ENCODE measurements at regions not wholly inside any gene's neighbourhood (a gene's known extent, or its start where the extent isn't known, plus 50 kb on each side); places are given as distances from the start of the nearest gene placed in this dataset.
A peak's percentile ranks its signal among the peaks of the same experiment; 100 is the strongest.
"Not testable (repeated sequence)": the region's sequence is repeated elsewhere in the genome, so short reads cannot be mapped to it uniquely, and the experiment has no call there.

DNA sequence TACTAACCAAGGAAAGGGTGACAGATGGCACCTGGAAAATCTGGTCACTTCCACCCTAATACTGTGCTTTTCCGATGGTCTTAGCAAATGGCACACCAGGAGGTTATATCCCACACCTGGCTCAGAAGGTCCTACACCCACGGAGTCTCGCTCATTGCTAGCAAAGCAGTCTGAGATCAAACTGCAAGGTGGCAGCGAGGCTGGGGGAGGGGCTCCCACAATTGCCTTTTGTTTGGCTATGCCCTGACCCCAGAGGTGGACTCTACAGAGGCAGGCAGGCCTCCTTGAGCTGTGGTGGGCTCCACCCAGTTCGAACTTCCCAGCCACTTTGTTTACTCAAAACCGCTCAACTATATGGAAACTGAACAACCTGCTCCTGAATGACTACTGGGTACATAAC, 50.3 kb upstream of the UGT2B15 start:
- not testable (repeated sequence) for H3K36me3 ChIP-seq (ENCODE audit: control insufficient read depth, insufficient read depth, low read length); H3K27ac ChIP-seq (ENCODE audit: low read length); H3K9me3 ChIP-seq (ENCODE audit: control insufficient read depth, low read depth, low read length); H3K27me3 ChIP-seq (ENCODE audit: control insufficient read depth, insufficient read depth, low read length); DNase-seq; H3K4me3 ChIP-seq (ENCODE audit: low read length); H3K4me1 ChIP-seq (ENCODE audit: control insufficient read depth, insufficient read depth, low read length)
- no CpG with 5 or more reads among the region's 6 CpGs for WGBS (ENCODE audit: insufficient coverage, low lambda C conversion rate)

GRCh38 chr4:68724426-68724825, 54.0 kb upstream of the UGT2B15 start:
- Histone ChIP-seq H3K27me3 (ENCODE audit: control insufficient read depth, insufficient read depth, low read length) (no peaks in the 10 kb centered on the region), H3K4me3 (ENCODE audit: low read length) (no peak overlapping the region), H3K9me3 (ENCODE audit: control insufficient read depth, low read depth, low read length) (peaks cover 4% of the 10 kb centered on the region), H3K36me3 (ENCODE audit: control insufficient read depth, insufficient read depth, low read length) (no peaks in the 10 kb centered on the region), H3K4me1 (ENCODE audit: control insufficient read depth, insufficient read depth, low read length) (no peaks in the 10 kb centered on the region), H3K27ac (ENCODE audit: low read length) (no peak overlapping the region)
- no peak for DNase-seq
- 86% methylated on average over 1 of the region's 7 CpGs for WGBS (ENCODE audit: insufficient coverage, low lambda C conversion rate)

DNA sequence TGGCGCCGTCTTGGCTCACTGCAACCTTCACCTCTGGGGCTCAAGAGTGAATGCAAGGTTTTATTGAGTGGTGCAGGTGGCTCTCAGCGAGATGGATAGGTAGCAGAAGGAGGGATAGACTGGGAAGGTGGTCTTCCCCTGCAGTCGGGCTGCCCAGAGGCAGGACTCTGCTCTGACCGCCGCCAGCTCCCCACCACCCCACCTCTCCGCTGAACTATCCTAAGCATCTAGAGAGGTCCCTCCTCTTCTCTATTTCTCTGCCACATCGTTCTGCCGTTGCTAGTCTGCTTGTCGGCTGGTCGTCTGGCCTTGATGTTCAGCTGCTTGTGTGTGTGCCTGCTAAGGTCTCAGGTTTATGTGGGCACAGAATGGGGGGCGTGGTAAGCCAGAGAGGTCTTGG, 54.5 kb upstream of the UGT2B15 start:
- H3K9me3 ChIP-seq (ENCODE audit: control insufficient read depth, low read depth, low read length) = peaks cover 4% of the 10 kb centered on the region
- H3K27me3 ChIP-seq (ENCODE audit: control insufficient read depth, insufficient read depth, low read length) = no peaks in the 10 kb centered on the region
- no peak for DNase-seq
- no peak overlapping the region for H3K4me3 ChIP-seq (ENCODE audit: low read length)
- no CpG with 5 or more reads among the region's 12 CpGs for WGBS (ENCODE audit: insufficient coverage, low lambda C conversion rate)
- no peak overlapping the region for H3K27ac ChIP-seq (ENCODE audit: low read length)
- H3K36me3 ChIP-seq (ENCODE audit: control insufficient read depth, insufficient read depth, low read length) = no peaks in the 10 kb centered on the region
- H3K4me1 ChIP-seq (ENCODE audit: control insufficient read depth, insufficient read depth, low read length) = no peaks in the 10 kb centered on the region

DNA sequence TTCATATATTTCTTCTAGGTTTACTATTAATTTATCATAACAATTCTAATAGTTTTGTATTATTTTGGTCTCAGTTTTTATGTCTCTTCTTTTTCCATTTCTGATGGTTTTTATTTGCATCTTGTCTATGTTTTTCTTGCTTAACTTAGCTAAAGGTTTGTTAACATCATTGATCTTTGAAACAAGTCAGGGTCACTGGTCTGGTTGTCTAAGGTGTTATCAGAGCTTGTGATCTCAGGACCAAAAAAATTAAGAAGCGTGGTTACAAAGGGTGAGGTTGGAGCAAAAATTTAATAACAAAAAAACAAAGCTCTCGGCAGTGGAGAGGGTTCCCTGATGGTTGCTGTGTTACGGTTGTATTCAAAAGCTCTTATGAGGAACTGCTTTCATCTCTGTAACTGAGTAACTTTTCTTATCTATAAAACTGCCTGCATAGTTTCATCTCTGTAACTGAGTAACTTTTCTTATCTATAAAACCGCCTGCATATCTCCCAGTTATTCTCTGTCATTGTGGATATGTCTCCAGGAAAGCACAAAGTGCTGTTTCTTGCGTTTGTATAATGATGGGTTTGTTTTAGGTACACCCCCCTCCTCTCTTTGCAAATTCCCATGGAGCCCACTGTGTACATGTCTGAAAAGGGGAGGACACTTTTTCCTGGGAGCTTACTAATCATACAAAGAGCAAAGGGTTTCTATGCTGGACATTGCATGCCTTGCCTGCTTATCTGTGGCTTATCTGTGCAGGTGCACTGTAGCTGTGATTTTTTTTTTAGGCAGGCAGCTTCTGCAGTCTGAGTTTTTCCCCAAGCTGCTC, 62.4 kb upstream of the UGT2B15 start:
- WGBS (ENCODE audit: insufficient coverage, low lambda C conversion rate) = 14% methylated on average over 2 of the region's 5 CpGs
- DNase-seq = peak; percentile 88 to 95
- Histone ChIP-seq H3K27me3 (ENCODE audit: control insufficient read depth, insufficient read depth, low read length) (no peaks in the 10 kb centered on the region), H3K4me3 (ENCODE audit: low read length) (no peak overlapping the region), H3K9me3 (ENCODE audit: control insufficient read depth, low read depth, low read length) (peaks cover 17% of the 10 kb centered on the region), H3K4me1 (ENCODE audit: control insufficient read depth, insufficient read depth, low read length) (peaks cover 26% of the 10 kb centered on the region), H3K36me3 (ENCODE audit: control insufficient read depth, insufficient read depth, low read length) (no peaks in the 10 kb centered on the region), H3K27ac (ENCODE audit: low read length) (peak overlapping the region; percentile 92)

DNA sequence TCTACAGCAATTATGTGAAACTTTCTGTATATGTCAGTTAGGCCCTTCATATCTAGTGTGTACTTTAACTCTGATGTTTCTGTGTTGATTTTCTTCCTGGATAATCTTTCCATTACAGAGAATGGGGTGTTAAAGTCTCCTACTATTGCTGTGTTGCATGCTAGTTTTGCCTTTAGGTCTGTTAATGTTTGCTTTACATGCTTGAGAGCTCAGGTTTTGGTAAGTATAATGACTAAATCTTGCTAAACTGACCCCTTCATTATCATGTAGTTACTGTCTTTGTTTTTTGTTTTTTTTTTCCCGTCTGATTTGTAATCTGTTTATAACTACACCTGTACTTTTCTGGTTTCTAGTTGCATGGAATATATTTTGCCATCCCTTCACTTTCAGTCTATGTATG, 63.6 kb upstream of the UGT2B15 start:
- peak in 1 of 2 donors; percentile 36 for DNase-seq
- peak overlapping the region; percentile 30 for H3K4me3 ChIP-seq (ENCODE audit: low read length)

DNA sequence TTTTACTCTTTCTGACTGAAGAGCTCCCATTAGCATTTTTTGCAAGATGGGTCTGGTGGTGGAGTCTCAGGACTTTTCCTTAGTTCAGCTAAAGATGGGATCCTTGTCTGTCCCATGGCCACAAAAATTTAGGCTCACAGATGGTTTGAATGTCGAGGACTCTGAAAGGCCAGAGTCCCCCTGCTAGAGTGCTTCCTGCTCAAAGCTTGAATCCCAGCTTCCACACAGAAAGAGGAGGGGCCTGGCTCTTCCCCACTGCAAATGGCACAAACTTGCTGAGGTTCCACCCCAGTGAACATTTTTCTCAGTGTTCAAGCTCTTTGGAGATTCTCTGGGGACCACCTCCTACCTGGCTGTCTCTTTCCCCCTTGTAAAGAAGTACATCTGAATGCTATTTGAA, 64.7 kb upstream of the UGT2B15 start:
- peak overlapping the region; percentile 92 for H3K27ac ChIP-seq (ENCODE audit: low read length)
- H3K27me3 ChIP-seq (ENCODE audit: control insufficient read depth, insufficient read depth, low read length) = no peaks in the 10 kb centered on the region

More for the DNA sequence above, 63.6 kb upstream of the UGT2B15 start:
- 43% methylated on average over 1 of the region's 1 CpG for WGBS (ENCODE audit: insufficient coverage, low lambda C conversion rate)
- Histone ChIP-seq H3K36me3 (ENCODE audit: control insufficient read depth, insufficient read depth, low read length) (no peaks in the 10 kb centered on the region), H3K27ac (ENCODE audit: low read length) (peak overlapping the region; percentile 92), H3K9me3 (ENCODE audit: control insufficient read depth, low read depth, low read length) (peaks cover 25% of the 10 kb centered on the region), H3K4me1 (ENCODE audit: control insufficient read depth, insufficient read depth, low read length) (peaks cover 26% of the 10 kb centered on the region), H3K27me3 (ENCODE audit: control insufficient read depth, insufficient read depth, low read length) (no peaks in the 10 kb centered on the region)

GRCh38 chr4:68736813-68737212, 66.4 kb upstream of the UGT2B15 start:
- whole genome bisulfite sequencing (ENCODE audit: insufficient coverage, low lambda C conversion rate) = no CpG with 5 or more reads among the region's 1 CpG
- Histone ChIP-seq H3K4me3 (ENCODE audit: low read length) (no peak overlapping the region), H3K27ac (ENCODE audit: low read length) (no peak overlapping the region), H3K9me3 (ENCODE audit: control insufficient read depth, low read depth, low read length) (peaks cover 26% of the 10 kb centered on the region), H3K4me1 (ENCODE audit: control insufficient read depth, insufficient read depth, low read length) (peaks cover 22% of the 10 kb centered on the region), H3K27me3 (ENCODE audit: control insufficient read depth, insufficient read depth, low read length) (no peaks in the 10 kb centered on the region), H3K36me3 (ENCODE audit: control insufficient read depth, insufficient read depth, low read length) (no peaks in the 10 kb centered on the region)
- no peak for DNase-seq

More for the DNA sequence above, 64.7 kb upstream of the UGT2B15 start:
- H3K4me3 ChIP-seq (ENCODE audit: low read length) = peak overlapping the region; percentile 30
- no peaks in the 10 kb centered on the region for H3K36me3 ChIP-seq (ENCODE audit: control insufficient read depth, insufficient read depth, low read length)
- peaks cover 27% of the 10 kb centered on the region for H3K9me3 ChIP-seq (ENCODE audit: control insufficient read depth, low read depth, low read length)
- DNase-seq = peak in 1 of 2 donors; percentile 36
- WGBS (ENCODE audit: insufficient coverage, low lambda C conversion rate) = no CpG with 5 or more reads among the region's 1 CpG
- H3K4me1 ChIP-seq (ENCODE audit: control insufficient read depth, insufficient read depth, low read length) = peaks cover 26% of the 10 kb centered on the region

GRCh38 chr4:68738036-68738435, 67.6 kb upstream of the UGT2B15 start:
- H3K36me3 ChIP-seq (ENCODE audit: control insufficient read depth, insufficient read depth, low read length) = no peaks in the 10 kb centered on the region
- WGBS (ENCODE audit: insufficient coverage, low lambda C conversion rate) = 100% methylated on average over 1 of the region's 2 CpGs
- no peak for DNase-seq
- peaks cover 22% of the 10 kb centered on the region for H3K4me1 ChIP-seq (ENCODE audit: control insufficient read depth, insufficient read depth, low read length)
- no peaks in the 10 kb centered on the region for H3K27me3 ChIP-seq (ENCODE audit: control insufficient read depth, insufficient read depth, low read length)
- H3K27ac ChIP-seq (ENCODE audit: low read length) = no peak overlapping the region
- no peak overlapping the region for H3K4me3 ChIP-seq (ENCODE audit: low read length)
- peaks cover 32% of the 10 kb centered on the region for H3K9me3 ChIP-seq (ENCODE audit: control insufficient read depth, low read depth, low read length)

GRCh38 chr4:68744368-68744767, 71.4 kb upstream of the UGT2B10 start:
- 75% methylated on average over 1 of the region's 2 CpGs for WGBS (ENCODE audit: insufficient coverage, low lambda C conversion rate)
- Histone ChIP-seq H3K4me3 (ENCODE audit: low read length) (no peak overlapping the region), H3K36me3 (ENCODE audit: control insufficient read depth, insufficient read depth, low read length) (no peaks in the 10 kb centered on the region), H3K9me3 (ENCODE audit: control insufficient read depth, low read depth, low read length) (peaks cover 17% of the 10 kb centered on the region), H3K4me1 (ENCODE audit: control insufficient read depth, insufficient read depth, low read length) (peaks cover 21% of the 10 kb centered on the region), H3K27ac (ENCODE audit: low read length) (peak overlapping the region; percentile 88), H3K27me3 (ENCODE audit: control insufficient read depth, insufficient read depth, low read length) (no peaks in the 10 kb centered on the region)
- DNase-seq = no peak

GRCh38 chr4:68748181-68748991, 67.4 kb upstream of the UGT2B10 start:
- 0% methylated on average over 1 of the region's 8 CpGs for whole genome bisulfite sequencing (ENCODE audit: insufficient coverage, low lambda C conversion rate)
- no peaks in the 10 kb centered on the region for H3K36me3 ChIP-seq (ENCODE audit: control insufficient read depth, insufficient read depth, low read length)
- H3K4me1 ChIP-seq (ENCODE audit: control insufficient read depth, insufficient read depth, low read length) = peaks cover 21% of the 10 kb centered on the region
- H3K27ac ChIP-seq (ENCODE audit: low read length) = peak overlapping the region; percentile 88
- peaks cover 3% of the 10 kb centered on the region for H3K9me3 ChIP-seq (ENCODE audit: control insufficient read depth, low read depth, low read length)
- H3K4me3 ChIP-seq (ENCODE audit: low read length) = no peak overlapping the region
- DNase-seq = peak; percentile 65 to 88
- H3K27me3 ChIP-seq (ENCODE audit: control insufficient read depth, insufficient read depth, low read length) = no peaks in the 10 kb centered on the region

All from large intestine (tissue), 3 donors.